Left ventricle myocardium inferior (tissue), 1 donor: ENCODE measurements at regions not wholly inside any gene's neighbourhood (a gene's known extent, or its start where the extent isn't known, plus 50 kb on each side); places are given as distances from the start of the nearest gene placed in this dataset.

Experiments used
- DNase-seq: peaks from one replicate; pipeline ENCODE4 v3.0.0-alpha.2; 2020
- H3K27ac ChIP-seq: fragments of 200-600 bp; replicated peaks from 2 replicates; pipeline ENCODE4 v1.8.0; 2021
- H3K27me3 ChIP-seq: fragments of 200-600 bp; 2 replicates; pipeline ENCODE4 v1.8.0; 2021; ENCODE audit warnings: low read depth
- H3K36me3 ChIP-seq: fragments of 200-600 bp; 2 replicates; pipeline ENCODE4 v1.8.0; 2021
- H3K4me1 ChIP-seq: fragments of 200-600 bp; 2 replicates; pipeline ENCODE4 v1.8.0; 2021
- H3K4me3 ChIP-seq: fragments of 200-600 bp; 2 replicates; pipeline ENCODE4 v1.8.0; 2021; ENCODE audit warnings: mild to moderate bottlenecking, moderate library complexity
- H3K9me3 ChIP-seq: fragments of 200-600 bp; replicated peaks from 2 replicates; pipeline ENCODE4 v1.8.0; 2021
- CTCF ChIP-seq: fragments of 200-600 bp; IDR thresholded peaks from 2 replicates; pipeline ENCODE4 v1.8.0; 2021; ENCODE audit warnings: antibody characterized with exemption, mild to moderate bottlenecking, borderline replicate concordance
- intact Hi-C: fragments of 100-400 bp; cut with micrococcal nuclease; formaldehyde crosslinking; loops from one replicate; pipeline ENCODE4 v1.11.0; 2022
- donor health status: DM: no; HTN: yes; CAD: no; lungs with severe emphysema.

- intact Hi-C loops = no loop called here
- Histone ChIP-seq H3K27me3 (no peaks in the 10 kb centered on the region), H3K27ac (no peak overlapping the region), H3K4me3 (no peak overlapping the region), H3K9me3 (peaks cover 7% of the 10 kb centered on the region), H3K4me1 (no peaks in the 10 kb centered on the region), H3K36me3 (no peaks in the 10 kb centered on the region)
- TF ChIP-seq CTCF = no peak
- DNase-seq = no peak
Observed at GRCh38 chr10:29826801-29827450, 192.2 kb upstream of the SVIL start.

- intact Hi-C loops = no loop called here
- TF ChIP-seq CTCF = no peak
- H3K27me3 ChIP-seq = no peaks in the 10 kb centered on the region
- H3K27ac ChIP-seq = no peak overlapping the region
- no peak for DNase-seq
- H3K4me3 ChIP-seq = no peak overlapping the region
- peaks cover 7% of the 10 kb centered on the region for H3K9me3 ChIP-seq
- no peaks in the 10 kb centered on the region for H3K36me3 ChIP-seq
- H3K4me1 ChIP-seq = no peaks in the 10 kb centered on the region
Observed at GRCh38 chr10:29826221-29826620, 191.4 kb upstream of the SVIL start.

- no peak for DNase-seq
- no peaks in the 10 kb centered on the region for H3K27me3 ChIP-seq
- H3K4me3 ChIP-seq = no peak overlapping the region
- no peak for TF ChIP-seq CTCF
- no peaks in the 10 kb centered on the region for H3K4me1 ChIP-seq
- no peak overlapping the region for H3K27ac ChIP-seq
- no peaks in the 10 kb centered on the region for H3K9me3 ChIP-seq
- H3K36me3 ChIP-seq = no peaks in the 10 kb centered on the region
- intact Hi-C loops = no loop called here
Observed at GRCh38 chr10:29823553-29824080, 188.8 kb upstream of the SVIL start.

- H3K9me3 ChIP-seq = no peaks in the 10 kb centered on the region
- H3K4me1 ChIP-seq = no peaks in the 10 kb centered on the region
- intact Hi-C loops = no loop called here
- H3K27ac ChIP-seq = no peak overlapping the region
- no peak overlapping the region for H3K4me3 ChIP-seq
- no peak for TF ChIP-seq CTCF
- H3K27me3 ChIP-seq = no peaks in the 10 kb centered on the region
- DNase-seq = no peak
- H3K36me3 ChIP-seq = no peaks in the 10 kb centered on the region
Observed at GRCh38 chr10:29820890-29821461, 186.2 kb upstream of the SVIL start.

GRCh38 chr10:29816801-29817558 lies 182.2 kb upstream of the SVIL start:
- no peaks in the 10 kb centered on the region for H3K27me3 ChIP-seq
- DNase-seq = no peak
- intact Hi-C loops = no loop called here
- no peaks in the 10 kb centered on the region for H3K9me3 ChIP-seq
- no peak for TF ChIP-seq CTCF
- H3K4me1 ChIP-seq = peaks cover 6% of the 10 kb centered on the region
- no peaks in the 10 kb centered on the region for H3K36me3 ChIP-seq
- no peak overlapping the region for H3K27ac ChIP-seq
- H3K4me3 ChIP-seq = no peak overlapping the region
